ENCODE measurements at regions not wholly inside any gene's neighbourhood (a gene's known extent, or its start where the extent isn't known, plus 50 kb on each side); places are given as distances from the start of the nearest gene placed in this dataset.

GRCh38 chr6:120173250-120173649 is 823.7 kb upstream of the MAN1A1 start:
- peaks cover 8% of the 10 kb centered on the region for H3K4me1 ChIP-seq (ENCODE audit: insufficient read depth, low read length)
- no peaks in the 10 kb centered on the region for H3K27me3 ChIP-seq (ENCODE audit: control insufficient read depth in 1 of 2, insufficient read depth in 2 of 2, low read length in 2 of 2)
- DNase-seq (ENCODE audit: low spot score) = no peak
- H4K20me1 ChIP-seq (ENCODE audit: insufficient read depth, low read length) = no peaks in the 10 kb centered on the region
- CTCF ChIA-PET (ENCODE audit: low intra/inter-chr PET ratio, low total read pairs) = no interaction called here
- H2AFZ ChIP-seq (ENCODE audit: low read length) = no peak overlapping the region
- in situ Hi-C loops (cut with HindIII; ENCODE audit: extremely low pct_ligation_motif_present, low pct_unique_long_range_greater_than_20kb) = no loop called here
- H3K9me3 ChIP-seq (ENCODE audit: low read length) = no peaks in the 10 kb centered on the region
- H3K4me3 ChIP-seq (replicated peaks in 1 of 3; ENCODE audit: insufficient read depth in 1 of 3, low read depth in 2 of 3, low read length in 3 of 3) = no peak overlapping the region
- 100% methylated on average over 2 of the region's 2 CpGs for WGBS (ENCODE audit: low lambda C conversion rate)
- no TSS peak for BruUV-seq (replicated peaks)
- H3K9ac ChIP-seq (ENCODE audit: insufficient read depth, low read depth, low read length) = no peak overlapping the region
- intact Hi-C loops (cut with micrococcal nuclease; ENCODE audit: unreplicated experiment) = no loop called here
- H3K79me2 ChIP-seq (ENCODE audit: insufficient read depth, low read length) = no peaks in the 10 kb centered on the region
- no peak overlapping the region for H3K27ac ChIP-seq (ENCODE audit: extremely low read length, insufficient read depth, low read length)
- FAIRE-seq = no peak
- no peak for ATAC-seq
- no peak for TF ChIP-seq TOPORS (CRISPR knock-in tag; IDR thresholded peaks at IDR 0.05)
- TF ChIP-seq SAP130 (CRISPR knock-in tag; IDR thresholded peaks at IDR 0.05; ENCODE audit: low read depth) = no peak
- TF ChIP-seq SP1 (IDR thresholded peaks at IDR 0.05) = no peak
- TF ChIP-seq SP1 (CRISPR knock-in tag; IDR thresholded peaks at IDR 0.05) = no peak
- no peak for TF ChIP-seq AHDC1 (CRISPR knock-in tag; IDR thresholded peaks at IDR 0.05; ENCODE audit: borderline replicate concordance)
- no peak for TF ChIP-seq FOSL1 (CRISPR knock-in tag; IDR thresholded peaks at IDR 0.05; ENCODE audit: borderline replicate concordance)
- no peak for TF ChIP-seq ZBTB4 (CRISPR knock-in tag; IDR thresholded peaks at IDR 0.05; ENCODE audit: borderline replicate concordance)
- TF ChIP-seq GTF2F1 (IDR thresholded peaks at IDR 0.05; ENCODE audit: low read length) = no peak
- no peak for TF ChIP-seq SNRNP70 (IDR thresholded peaks at IDR 0.05; ENCODE audit: low read depth, low read length)
- no peak for TF ChIP-seq SP4 (CRISPR knock-in tag; IDR thresholded peaks at IDR 0.05)
- TF ChIP-seq ZSCAN21 (CRISPR knock-in tag; IDR thresholded peaks at IDR 0.05; ENCODE audit: borderline replicate concordance) = no peak
- TF ChIP-seq DMTF1 (CRISPR knock-in tag; IDR thresholded peaks at IDR 0.05) = no peak
- TF ChIP-seq ZNF274 (CRISPR knock-in tag; IDR thresholded peaks at IDR 0.05) = no peak
- no peak for TF ChIP-seq TCF12 (IDR thresholded peaks at IDR 0.05)
- no peak for TF ChIP-seq TCF12 (CRISPR knock-in tag; IDR thresholded peaks at IDR 0.05)
- no peak for TF ChIP-seq ATF7 (IDR thresholded peaks at IDR 0.05)
- no peak for TF ChIP-seq ATF7 (CRISPR knock-in tag; IDR thresholded peaks at IDR 0.05)
- POLR2A ChIA-PET = no interaction called here
- no peak overlapping the region for H3K4me2 ChIP-seq (ENCODE audit: low read depth, low read length)
- no peaks in the 10 kb centered on the region for H3K36me3 ChIP-seq (replicated peaks in 1 of 2; ENCODE audit: control insufficient read depth in 1 of 2, insufficient read depth in 2 of 2, low read length in 2 of 2)
